ENCODE measurements at regions not wholly inside any gene's neighbourhood (a gene's known extent, or its start where the extent isn't known, plus 50 kb on each side); places are given as distances from the start of the nearest gene placed in this dataset.

- no peak overlapping the region for H3K27ac Mint-ChIP-seq
- DNase-seq = no peak
- H3K27me3 Mint-ChIP-seq = peaks cover 2% of the 10 kb centered on the region
- no peaks in the 10 kb centered on the region for H3K36me3 Mint-ChIP-seq (ENCODE audit: low read depth)
- ChIA-PET POLR2A (no interaction called here), CTCF (no interaction called here)
- peaks cover 6% of the 10 kb centered on the region for H3K4me1 Mint-ChIP-seq (ENCODE audit: low read depth)
- intact Hi-C loops (cut with micrococcal nuclease) = no loop called here
- no peak for ATAC-seq
- TF ChIP-seq CTCF (IDR thresholded peaks at IDR 0.05) = no peak
- no peaks in the 10 kb centered on the region for H3K9me3 Mint-ChIP-seq
- no peak overlapping the region for H3K4me3 Mint-ChIP-seq
Observed at GRCh38 chr10:8378198-8378983, 323.9 kb downstream of the GATA3 start.

- no peak for ATAC-seq
- POLR2A ChIA-PET = no interaction called here
- Mint-ChIP-seq H3K4me1 (ENCODE audit: low read depth) (peaks cover 2% of the 10 kb centered on the region), H3K4me3 (no peak overlapping the region), H3K27me3 (peaks cover 2% of the 10 kb centered on the region), H3K36me3 (ENCODE audit: low read depth) (no peaks in the 10 kb centered on the region), H3K9me3 (no peaks in the 10 kb centered on the region), H3K27ac (no peak overlapping the region)
- CTCF ChIA-PET = interaction anchor here (1.0 to 1.7 kb wide), 2 partner anchors 22 to 103 kb away, joined by 3 read pairs; no protein-coding TSS in a partner anchor
- no peak for TF ChIP-seq CTCF (IDR thresholded peaks at IDR 0.05)
- intact Hi-C loops (cut with micrococcal nuclease) = no loop called here
- DNase-seq = no peak
Observed at GRCh38 chr10:8379906-8380832, 325.7 kb downstream of the GATA3 start.

GRCh38 chr10:8380833-8381496, 326.5 kb downstream of the GATA3 start:
- H3K9me3 Mint-ChIP-seq = no peaks in the 10 kb centered on the region
- ChIA-PET CTCF (interaction anchor here (1.7 kb wide), 1 partner anchor 21 kb away, joined by 3 read pairs; no protein-coding TSS in a partner anchor), POLR2A (no interaction called here)
- DNase-seq (no peak), ATAC-seq (no peak)
- H3K4me1 Mint-ChIP-seq (ENCODE audit: low read depth) = no peaks in the 10 kb centered on the region
- no peak overlapping the region for H3K4me3 Mint-ChIP-seq
- H3K27me3 Mint-ChIP-seq = peaks cover 2% of the 10 kb centered on the region
- H3K36me3 Mint-ChIP-seq (ENCODE audit: low read depth) = no peaks in the 10 kb centered on the region
- intact Hi-C loops (cut with micrococcal nuclease) = no loop called here
- no peak for TF ChIP-seq CTCF (IDR thresholded peaks at IDR 0.05)
- H3K27ac Mint-ChIP-seq = no peak overlapping the region

- intact Hi-C loops (cut with micrococcal nuclease) = no loop called here
- CTCF ChIA-PET = no interaction called here
- Mint-ChIP-seq H3K36me3 (ENCODE audit: low read depth) (no peaks in the 10 kb centered on the region), H3K27me3 (no peaks in the 10 kb centered on the region), H3K27ac (no peak overlapping the region), H3K4me3 (no peak overlapping the region), H3K4me1 (ENCODE audit: low read depth) (no peaks in the 10 kb centered on the region), H3K9me3 (no peaks in the 10 kb centered on the region)
- POLR2A ChIA-PET = no interaction called here
- TF ChIP-seq CTCF (IDR thresholded peaks at IDR 0.05) = no peak
- DNase-seq (no peak), ATAC-seq (no peak)
Observed at GRCh38 chr10:8386781-8387180, 332.3 kb downstream of the GATA3 start.

All from activated CD8-positive, alpha-beta T cell treated with anti-CD3 and anti-CD28 coated beads for 36 hours (primary cell).